OCI-LY3 (cell line): ENCODE measurements at regions not wholly inside any gene's neighbourhood (a gene's known extent, or its start where the extent isn't known, plus 50 kb on each side); places are given as distances from the start of the nearest gene placed in this dataset.

ENCODE experiments used
- EZH2phosphoT487 ChIP-seq: fragments of 200-600 bp; shearing (Covaris generic); IDR thresholded peaks from 2 replicates; pipeline ENCODE4 v1.6.1; 2018; ENCODE audit warnings: antibody characterized with exemption, mixed run types, low read depth
- TF ChIP-seq, protein P1 (sequence below): fragments of 200-600, 300-600 bp; sonication (generic); IDR thresholded peaks from 2 replicates; pipeline ENCODE4 v1.5.1; 2014; ENCODE audit warnings: antibody characterized with exemption, low read length, low read depth

DNA sequence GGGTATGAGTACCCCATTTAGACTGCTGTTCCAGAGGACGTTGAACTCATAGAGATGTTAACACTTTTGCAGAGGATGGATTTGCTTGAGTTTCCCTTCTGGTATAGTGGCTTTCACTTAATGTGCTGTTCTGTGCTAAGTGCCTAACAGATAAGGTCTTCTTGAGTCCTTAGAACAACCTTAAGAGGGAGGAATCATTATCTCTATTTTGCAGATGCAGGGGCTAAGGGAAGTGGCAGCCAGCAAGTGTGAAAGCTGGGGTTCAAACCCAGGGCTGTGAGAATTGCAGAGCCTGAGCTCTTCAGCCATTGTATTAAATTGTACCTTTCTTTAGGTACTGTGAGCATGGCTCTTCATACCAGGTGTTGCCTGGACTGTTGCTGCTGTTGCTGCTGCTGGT, 122.1 kb upstream of the NRXN3 start:
- TF ChIP-seq, protein P1, sequence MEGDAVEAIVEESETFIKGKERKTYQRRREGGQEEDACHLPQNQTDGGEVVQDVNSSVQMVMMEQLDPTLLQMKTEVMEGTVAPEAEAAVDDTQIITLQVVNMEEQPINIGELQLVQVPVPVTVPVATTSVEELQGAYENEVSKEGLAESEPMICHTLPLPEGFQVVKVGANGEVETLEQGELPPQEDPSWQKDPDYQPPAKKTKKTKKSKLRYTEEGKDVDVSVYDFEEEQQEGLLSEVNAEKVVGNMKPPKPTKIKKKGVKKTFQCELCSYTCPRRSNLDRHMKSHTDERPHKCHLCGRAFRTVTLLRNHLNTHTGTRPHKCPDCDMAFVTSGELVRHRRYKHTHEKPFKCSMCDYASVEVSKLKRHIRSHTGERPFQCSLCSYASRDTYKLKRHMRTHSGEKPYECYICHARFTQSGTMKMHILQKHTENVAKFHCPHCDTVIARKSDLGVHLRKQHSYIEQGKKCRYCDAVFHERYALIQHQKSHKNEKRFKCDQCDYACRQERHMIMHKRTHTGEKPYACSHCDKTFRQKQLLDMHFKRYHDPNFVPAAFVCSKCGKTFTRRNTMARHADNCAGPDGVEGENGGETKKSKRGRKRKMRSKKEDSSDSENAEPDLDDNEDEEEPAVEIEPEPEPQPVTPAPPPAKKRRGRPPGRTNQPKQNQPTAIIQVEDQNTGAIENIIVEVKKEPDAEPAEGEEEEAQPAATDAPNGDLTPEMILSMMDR = no peak
- no peak for TF ChIP-seq EZH2phosphoT487
